ACC112 (cell line): ENCODE measurements at regions not wholly inside any gene's neighbourhood (a gene's known extent, or its start where the extent isn't known, plus 50 kb on each side); places are given as distances from the start of the nearest gene placed in this dataset.

ENCODE experiments used
- H2AFZ ChIP-seq: fragments of 200-600 bp; sonication (generic); one replicate; pipeline ENCODE4 v1.6.0; 2017; ENCODE audit warnings: antibody characterized with exemption, low read length; ENCODE audit not compliant: unreplicated experiment
- H3K27ac ChIP-seq: fragments of 200-600 bp; sonication (generic); 2 replicates; pipeline ENCODE4 v1.5.1; 2014; ENCODE audit warnings: low read depth, mild to moderate bottlenecking, antibody characterized with exemption, low read length, moderate library complexity
- H3K27me3 ChIP-seq: fragments of 200-600 bp; sonication (generic); 2 replicates; pipeline ENCODE4 v1.6.1; 2014; ENCODE audit warnings: mild to moderate bottlenecking, antibody characterized with exemption, low read length, moderate library complexity, mixed read lengths; ENCODE audit not compliant: insufficient read depth
- H3K36me3 ChIP-seq: fragments of 200-600 bp; sonication (generic); 2 replicates; pipeline ENCODE4 v1.6.1; 2016; ENCODE audit warnings: mild to moderate bottlenecking, antibody characterized with exemption, low read length, moderate library complexity, mixed read lengths; ENCODE audit not compliant: insufficient read depth
- H3K4me1 ChIP-seq: fragments of 200-600 bp; sonication (generic); one replicate; pipeline ENCODE4 v1.6.1; 2016; ENCODE audit warnings: low read length, mixed read lengths; ENCODE audit not compliant: insufficient read depth, unreplicated experiment, control insufficient read depth
- H3K4me3 ChIP-seq: fragments of 200-600 bp; sonication (generic); 2 replicates; pipeline ENCODE4 v1.5.1; 2014; ENCODE audit warnings: mild to moderate bottlenecking, low read depth, low read length
- H3K79me2 ChIP-seq: fragments of 200-600 bp; sonication (generic); one replicate; pipeline ENCODE4 v1.6.0; 2016; ENCODE audit warnings: low read length; ENCODE audit not compliant: control insufficient read depth, unreplicated experiment, insufficient read depth

- Histone ChIP-seq H3K79me2 (no peaks in the 10 kb centered on the region), H3K27ac (no peak overlapping the region), H3K4me1 (no peaks in the 10 kb centered on the region), H3K36me3 (no peaks in the 10 kb centered on the region), H2AFZ (no peak overlapping the region), H3K27me3 (peaks cover 21% of the 10 kb centered on the region), H3K4me3 (no peak overlapping the region)
These were observed 71.1 kb upstream of the SOX21 start for GRCh38 chr13:94783489-94783888.

GRCh38 chr13:94780421-94780820, 68.1 kb upstream of the SOX21 start:
- no peaks in the 10 kb centered on the region for H3K4me1 ChIP-seq
- no peaks in the 10 kb centered on the region for H3K36me3 ChIP-seq
- no peaks in the 10 kb centered on the region for H3K79me2 ChIP-seq
- H2AFZ ChIP-seq: no peak overlapping the region
- H3K4me3 ChIP-seq: no peak overlapping the region
- H3K27me3 ChIP-seq: peaks cover 14% of the 10 kb centered on the region
- H3K27ac ChIP-seq: no peak overlapping the region

GRCh38 chr13:94778986-94779385, 66.6 kb upstream of the SOX21 start:
- H3K4me1 ChIP-seq: no peaks in the 10 kb centered on the region
- H3K27ac ChIP-seq: no peak overlapping the region
- H3K4me3 ChIP-seq: no peak overlapping the region
- no peaks in the 10 kb centered on the region for H3K79me2 ChIP-seq
- H2AFZ ChIP-seq: no peak overlapping the region
- H3K36me3 ChIP-seq: no peaks in the 10 kb centered on the region
- H3K27me3 ChIP-seq: peaks cover 13% of the 10 kb centered on the region; the same call in 1 of the 2 replicates

GRCh38 chr13:94778585-94778984, 66.2 kb upstream of the SOX21 start:
- Histone ChIP-seq H3K27me3 (peaks cover 13% of the 10 kb centered on the region; the same call in 1 of the 2 replicates), H3K4me1 (no peaks in the 10 kb centered on the region)

GRCh38 chr13:94776956-94777355, 64.6 kb upstream of the SOX21 start:
- no peak overlapping the region for H3K4me3 ChIP-seq
- peaks cover 17% of the 10 kb centered on the region; the same call in 1 of the 2 replicates for H3K27me3 ChIP-seq
- no peaks in the 10 kb centered on the region for H3K4me1 ChIP-seq
- no peak overlapping the region for H3K27ac ChIP-seq
- H2AFZ ChIP-seq: no peak overlapping the region
- H3K36me3 ChIP-seq: no peaks in the 10 kb centered on the region
- no peaks in the 10 kb centered on the region for H3K79me2 ChIP-seq

More at GRCh38 chr13:94778585-94778984, 66.2 kb upstream of the SOX21 start:
- Histone ChIP-seq H2AFZ (no peak overlapping the region), H3K4me3 (no peak overlapping the region), H3K27ac (no peak overlapping the region), H3K79me2 (no peaks in the 10 kb centered on the region), H3K36me3 (no peaks in the 10 kb centered on the region)

GRCh38 chr13:94776300-94776699, 64.0 kb upstream of the SOX21 start:
- Histone ChIP-seq H3K27me3 (peaks cover 22% of the 10 kb centered on the region), H2AFZ (no peak overlapping the region), H3K79me2 (no peaks in the 10 kb centered on the region), H3K4me1 (no peaks in the 10 kb centered on the region), H3K27ac (no peak overlapping the region), H3K4me3 (no peak overlapping the region), H3K36me3 (no peaks in the 10 kb centered on the region)

- H3K79me2 ChIP-seq: no peaks in the 10 kb centered on the region
- H3K27ac ChIP-seq: no peak overlapping the region
- H3K36me3 ChIP-seq: no peaks in the 10 kb centered on the region
- no peak overlapping the region for H3K4me3 ChIP-seq
- no peak overlapping the region for H2AFZ ChIP-seq
- no peaks in the 10 kb centered on the region for H3K4me1 ChIP-seq
- peaks cover 73% of the 10 kb centered on the region for H3K27me3 ChIP-seq
These were observed 53.5 kb upstream of the SOX21 start for GRCh38 chr13:94765814-94766213.

- H3K36me3 ChIP-seq: no peaks in the 10 kb centered on the region
- H3K4me3 ChIP-seq: no peak overlapping the region
- no peaks in the 10 kb centered on the region for H3K79me2 ChIP-seq
- H2AFZ ChIP-seq: no peak overlapping the region
- no peaks in the 10 kb centered on the region for H3K4me1 ChIP-seq
- H3K27me3 ChIP-seq: peaks cover 74% of the 10 kb centered on the region
- H3K27ac ChIP-seq: no peak overlapping the region
These were observed 52.4 kb upstream of the SOX21 start for GRCh38 chr13:94764576-94765321.
